ENCODE measurements at regions not wholly inside any gene's neighbourhood (a gene's known extent, or its start where the extent isn't known, plus 50 kb on each side); places are given as distances from the start of the nearest gene placed in this dataset.

DNA sequence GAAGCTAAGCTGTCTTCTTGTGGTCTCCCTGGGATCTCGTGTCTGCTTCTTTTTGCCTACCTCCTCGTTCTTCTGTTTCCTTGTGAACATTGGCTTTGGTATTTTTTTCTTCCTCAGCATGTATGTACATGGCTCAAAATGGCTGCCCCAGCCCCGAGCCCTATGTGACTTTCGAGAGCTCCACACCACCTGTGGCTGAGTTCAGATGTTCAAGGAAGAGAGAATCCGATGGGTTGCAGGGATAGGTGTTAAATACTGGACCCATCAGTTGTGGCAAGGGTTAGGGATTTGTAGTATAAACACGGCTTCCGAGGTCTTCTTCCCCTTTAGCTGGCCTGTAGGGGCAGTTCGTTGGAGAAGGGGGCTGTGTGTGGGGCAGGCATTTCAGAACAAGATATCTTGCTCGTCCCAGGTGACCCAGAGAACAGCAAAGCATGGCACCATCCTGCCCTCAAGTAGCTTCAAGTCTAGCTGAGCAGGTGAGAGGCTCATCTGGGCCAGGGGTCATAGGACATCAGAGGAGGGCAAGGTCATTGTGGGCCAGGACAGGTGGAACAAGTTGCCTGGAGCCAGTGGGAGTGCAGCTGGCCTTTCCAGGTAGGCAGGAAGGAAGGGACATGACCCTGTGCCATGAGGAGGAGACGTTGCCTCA lies 57.2 kb upstream of the COMTD1 start:
- H3K27ac ChIP-seq = no peak overlapping the region
- DNase-seq (ENCODE audit: low read depth, low spot score) = no peak
- no peak overlapping the region for H3K9ac ChIP-seq (ENCODE audit: insufficient read length)
- H3K9me3 ChIP-seq (ENCODE audit: low read depth, low read length) = no peaks in the 10 kb centered on the region
- H3K4me3 ChIP-seq = no peak overlapping the region
- TF ChIP-seq POLR2AphosphoS5 (IDR thresholded peaks at IDR 0.05; ENCODE audit: borderline replicate concordance, low read depth, low read length) (no peak), FOXP2 (optimal IDR thresholded peaks at IDR 0.05; ENCODE audit: control extremely low read depth, extremely low read length, insufficient read depth) (no peak), EZH2 (IDR thresholded peaks at IDR 0.05) (no peak)
- H3K36me3 ChIP-seq (ENCODE audit: insufficient read depth, low read length) = no peaks in the 10 kb centered on the region

DNA sequence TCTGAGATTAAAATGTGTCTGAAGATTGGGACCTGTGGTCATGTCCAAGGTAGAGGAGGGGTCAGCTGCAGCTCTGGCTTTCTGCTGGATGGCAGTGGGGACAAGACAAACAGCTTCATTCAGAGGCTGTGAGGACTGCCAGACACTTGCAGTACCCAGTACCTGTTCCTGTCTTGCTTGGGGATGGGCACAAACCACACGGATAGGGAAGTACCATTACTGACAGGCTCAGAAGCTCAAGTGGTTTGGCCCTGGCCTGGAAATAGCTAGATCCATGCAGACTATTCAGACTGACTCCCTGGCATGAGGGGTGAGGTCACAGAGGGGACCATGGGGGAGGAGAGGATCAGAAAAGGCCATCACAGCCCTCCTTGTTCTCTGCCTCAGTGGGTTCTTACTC lies 56.0 kb upstream of the COMTD1 start:
- H3K9ac ChIP-seq (ENCODE audit: insufficient read length) = no peak overlapping the region
- H3K27ac ChIP-seq = no peak overlapping the region
- no peaks in the 10 kb centered on the region for H3K36me3 ChIP-seq (ENCODE audit: insufficient read depth, low read length)
- TF ChIP-seq FOXP2 (optimal IDR thresholded peaks at IDR 0.05; ENCODE audit: control extremely low read depth, extremely low read length, insufficient read depth) = no peak
- TF ChIP-seq POLR2AphosphoS5 (IDR thresholded peaks at IDR 0.05; ENCODE audit: borderline replicate concordance, low read depth, low read length) = no peak
- TF ChIP-seq EZH2 (IDR thresholded peaks at IDR 0.05) = no peak
- H3K4me3 ChIP-seq = no peak overlapping the region
- H3K9me3 ChIP-seq (ENCODE audit: low read depth, low read length) = no peaks in the 10 kb centered on the region
- no peak for DNase-seq (ENCODE audit: low read depth, low spot score)

GRCh38 chr10:75288140-75288711 lies 52.5 kb upstream of the COMTD1 start:
- TF ChIP-seq FOXP2 (optimal IDR thresholded peaks at IDR 0.05; ENCODE audit: control extremely low read depth, extremely low read length, insufficient read depth) = no peak
- no peak for TF ChIP-seq EZH2 (IDR thresholded peaks at IDR 0.05)
- DNase-seq (ENCODE audit: low read depth, low spot score) = no peak
- Histone ChIP-seq H3K27ac (no peak overlapping the region), H3K4me3 (no peak overlapping the region), H3K9me3 (ENCODE audit: low read depth, low read length) (no peaks in the 10 kb centered on the region), H3K9ac (ENCODE audit: insufficient read length) (no peak overlapping the region), H3K36me3 (ENCODE audit: insufficient read depth, low read length) (no peaks in the 10 kb centered on the region)

DNA sequence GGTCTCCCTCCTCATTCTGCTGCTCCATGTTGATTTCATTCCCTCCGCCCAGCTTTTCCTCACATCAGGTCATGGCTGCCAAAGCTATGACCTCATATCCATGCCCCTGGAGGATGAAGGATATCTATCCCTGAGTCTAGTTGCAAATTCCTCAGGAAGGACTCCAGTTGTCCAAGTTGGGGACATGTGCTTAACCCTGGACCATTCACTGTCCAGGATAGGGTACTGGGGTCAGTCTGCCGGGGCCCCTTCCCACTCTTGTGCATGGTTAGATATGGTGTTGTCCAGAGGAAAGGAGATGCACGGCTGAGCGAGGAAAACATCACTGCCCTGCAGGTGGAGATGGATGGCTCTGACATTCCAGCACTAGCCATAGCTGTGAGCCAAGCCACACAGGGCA lies 51.9 kb upstream of the COMTD1 start:
- no peak for DNase-seq (ENCODE audit: low read depth, low spot score)
- no peak for TF ChIP-seq EZH2 (IDR thresholded peaks at IDR 0.05)
- no peak for TF ChIP-seq POLR2AphosphoS5 (IDR thresholded peaks at IDR 0.05; ENCODE audit: borderline replicate concordance, low read depth, low read length)
- no peak for TF ChIP-seq FOXP2 (optimal IDR thresholded peaks at IDR 0.05; ENCODE audit: control extremely low read depth, extremely low read length, insufficient read depth)
- Histone ChIP-seq H3K9ac (ENCODE audit: insufficient read length) (no peak overlapping the region), H3K4me3 (no peak overlapping the region), H3K36me3 (ENCODE audit: insufficient read depth, low read length) (no peaks in the 10 kb centered on the region), H3K27ac (no peak overlapping the region), H3K9me3 (ENCODE audit: low read depth, low read length) (no peaks in the 10 kb centered on the region)

- no peak overlapping the region for H3K27ac ChIP-seq
Observed at GRCh38 chr10:75286901-75287300, 51.1 kb upstream of the COMTD1 start.

More at GRCh38 chr10:75286901-75287300, 51.1 kb upstream of the COMTD1 start:
- no peaks in the 10 kb centered on the region for H3K9me3 ChIP-seq (ENCODE audit: low read depth, low read length)
- no peak for DNase-seq (ENCODE audit: low read depth, low spot score)
- no peak overlapping the region for H3K4me3 ChIP-seq
- no peak overlapping the region for H3K9ac ChIP-seq (ENCODE audit: insufficient read length)
- no peaks in the 10 kb centered on the region for H3K36me3 ChIP-seq (ENCODE audit: insufficient read depth, low read length)
- no peak for TF ChIP-seq POLR2AphosphoS5 (IDR thresholded peaks at IDR 0.05; ENCODE audit: borderline replicate concordance, low read depth, low read length)
- no peak for TF ChIP-seq FOXP2 (optimal IDR thresholded peaks at IDR 0.05; ENCODE audit: control extremely low read depth, extremely low read length, insufficient read depth)
- TF ChIP-seq EZH2 (IDR thresholded peaks at IDR 0.05) = no peak

Data from SK-N-MC (cell line).